NK-92 treated with Interleukin-12 subunit alpha and Interleukin-12 subunit beta, amount 100 ng/mL, for 24 hours (cell line): ENCODE measurements at regions not wholly inside any gene's neighbourhood (a gene's known extent, or its start where the extent isn't known, plus 50 kb on each side); places are given as distances from the start of the nearest gene placed in this dataset.

Experiments
- DNase-seq: peaks from one replicate; lab custom pipeline; 2025; lab: John Stamatoyannopoulos, UW

GRCh38 chr3:107969994-107970819, 120.6 kb downstream of the CD47 start:
- DNase-seq, result no peak

- no peak for DNase-seq
Observed at GRCh38 chr3:107969525-107969924, 121.3 kb downstream of the CD47 start.

- DNase-seq, result no peak
Observed at GRCh38 chr3:107966276-107966675, 124.6 kb downstream of the CD47 start.

DNA sequence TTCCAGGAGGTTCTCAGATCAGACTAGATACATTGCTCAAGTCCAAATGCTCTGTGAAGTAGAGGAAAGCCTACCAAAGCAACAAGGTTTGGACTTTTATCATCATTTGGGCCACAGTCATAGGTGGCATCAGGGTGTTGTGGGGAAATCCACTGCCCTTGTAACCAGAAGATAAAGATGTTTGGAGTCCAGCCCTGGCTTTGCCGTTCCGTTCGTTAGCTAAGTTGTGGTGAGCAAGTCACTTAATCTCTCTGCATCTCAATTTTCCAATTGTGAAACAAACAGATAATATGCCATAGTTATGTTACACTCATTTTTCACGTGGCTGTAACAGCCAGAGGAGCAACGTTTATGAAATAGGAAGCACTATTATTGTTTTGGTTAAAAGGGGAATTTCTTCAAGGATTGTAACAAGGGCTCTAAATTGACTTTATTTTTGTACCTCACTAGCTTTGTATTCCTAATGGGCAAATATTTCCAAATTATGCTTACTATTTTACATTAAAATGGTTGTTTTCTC, 125.6 kb downstream of the CD47 start:
- DNase-seq, result no peak

DNA sequence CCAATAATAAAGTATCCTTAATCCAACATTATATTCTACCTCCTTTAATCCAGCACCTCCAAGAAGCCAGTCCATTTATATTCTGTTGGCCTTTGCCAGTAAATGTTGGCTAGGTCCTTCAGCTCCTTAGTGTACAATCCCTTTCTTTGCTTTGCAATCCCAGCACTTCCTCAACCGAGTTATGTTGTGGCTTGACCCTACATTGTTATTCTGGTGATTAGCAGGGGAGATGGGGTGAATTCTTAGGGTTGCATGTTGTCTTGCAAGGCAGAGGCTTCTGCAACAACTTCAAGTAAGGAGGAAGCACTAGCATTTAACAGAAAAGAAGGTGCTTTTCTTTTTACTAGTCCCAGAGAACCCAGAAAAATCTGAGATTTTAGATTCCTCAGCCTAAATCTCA, 127.2 kb downstream of the CD47 start:
- no peak for DNase-seq

- no peak for DNase-seq
Observed at GRCh38 chr3:107962946-107963345, 127.9 kb downstream of the CD47 start.

GRCh38 chr3:107962037-107962436, 128.8 kb downstream of the CD47 start:
- DNase-seq, result no peak

DNA sequence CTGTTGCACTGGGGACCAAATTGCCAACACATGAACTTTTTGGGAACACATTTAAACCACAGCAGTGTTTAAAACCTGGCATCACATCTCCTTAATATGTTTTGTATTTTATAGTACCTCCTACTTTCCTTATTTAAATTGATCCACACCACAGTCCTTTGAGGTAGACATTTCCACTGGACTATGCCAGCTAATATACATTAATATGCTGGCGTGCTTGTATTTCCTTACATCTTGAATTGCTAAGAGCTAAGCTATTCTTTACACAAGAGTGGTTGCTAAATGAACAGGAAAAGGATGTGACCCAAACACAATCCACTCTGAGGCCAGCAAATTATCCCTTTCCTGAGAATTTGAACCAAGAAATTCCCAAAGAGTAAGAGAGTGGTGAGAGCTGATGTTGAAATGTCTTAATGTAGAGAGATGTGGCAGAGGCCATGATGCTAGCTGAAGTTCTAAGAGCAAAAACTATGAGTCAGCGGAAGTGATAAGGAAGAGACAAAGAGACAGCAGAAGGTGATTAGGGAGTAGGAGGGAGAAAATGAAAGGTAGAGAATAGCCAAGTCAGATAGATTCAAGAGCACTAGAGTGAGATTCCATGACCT, 131.2 kb downstream of the CD47 start:
- DNase-seq, result no peak

DNA sequence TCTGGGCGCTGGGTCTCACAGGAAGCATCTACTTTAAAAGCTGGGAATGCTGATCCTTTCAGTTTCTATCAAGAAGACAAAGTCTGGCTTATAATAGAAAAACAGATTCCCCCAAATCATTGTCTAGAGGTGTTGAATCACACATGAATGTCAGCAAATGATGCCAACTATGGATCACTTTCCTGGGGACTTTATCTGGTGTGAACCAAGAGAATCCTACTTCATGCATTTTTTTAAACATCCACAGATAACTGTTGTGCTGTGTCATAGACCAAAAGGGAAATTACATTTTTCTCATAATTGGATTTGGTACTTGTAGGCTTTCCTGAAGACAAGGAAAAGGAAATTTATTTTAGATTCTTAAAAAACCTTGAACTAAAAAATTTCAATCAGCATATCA, 132.7 kb downstream of the CD47 start:
- no peak for DNase-seq

DNA sequence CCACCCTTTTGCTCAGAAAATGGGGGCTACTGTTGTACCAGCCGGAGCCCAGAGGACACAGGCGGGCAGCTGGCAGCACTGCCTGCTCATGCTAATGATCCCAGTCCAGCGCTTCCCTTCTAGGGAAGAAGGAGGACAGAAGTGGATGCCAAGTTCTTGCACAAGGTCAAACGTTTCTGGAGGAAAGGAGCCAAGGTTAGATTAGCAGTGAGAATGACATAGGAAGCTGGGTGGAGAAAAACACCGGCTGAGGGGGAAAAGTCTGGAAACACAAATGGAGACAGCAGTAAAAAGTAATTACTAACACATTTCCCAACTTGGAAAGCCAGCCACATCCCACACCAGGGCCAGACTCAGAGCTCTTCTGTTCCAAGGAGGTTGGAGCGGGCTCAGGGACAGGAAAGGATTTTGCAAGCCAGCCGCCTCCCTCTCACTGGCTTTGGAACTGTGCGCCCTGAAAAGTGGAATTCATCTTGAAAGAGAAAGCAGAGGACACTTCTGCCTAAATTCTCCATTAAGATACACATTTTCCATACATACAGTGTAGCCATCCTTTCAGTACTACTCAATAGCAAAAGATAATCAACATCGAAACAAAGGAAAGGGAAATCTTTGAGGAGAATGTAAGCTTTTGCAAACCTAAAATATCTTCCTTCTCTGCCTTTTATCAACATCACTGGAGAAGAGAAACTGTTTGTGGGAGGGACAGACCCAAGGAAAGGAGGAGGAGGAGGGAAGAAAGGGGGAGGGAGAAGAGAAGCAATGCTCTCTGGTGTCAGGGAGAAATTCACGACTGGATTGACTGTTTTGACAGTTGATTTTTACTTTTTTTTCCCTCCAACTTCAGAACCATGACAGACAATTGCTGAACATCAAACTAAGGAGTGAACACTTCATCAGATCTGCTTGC, 133.6 kb downstream of the CD47 start:
- no peak for DNase-seq

- DNase-seq, result peak; percentile 2
Observed at GRCh38 chr3:107954845-107955244, 136.0 kb downstream of the CD47 start.

- peak; percentile 37 for DNase-seq
Observed at GRCh38 chr3:107953722-107954121, 137.1 kb downstream of the CD47 start.

- no peak for DNase-seq
Observed at GRCh38 chr3:107951126-107951525, 139.7 kb downstream of the CD47 start.

DNA sequence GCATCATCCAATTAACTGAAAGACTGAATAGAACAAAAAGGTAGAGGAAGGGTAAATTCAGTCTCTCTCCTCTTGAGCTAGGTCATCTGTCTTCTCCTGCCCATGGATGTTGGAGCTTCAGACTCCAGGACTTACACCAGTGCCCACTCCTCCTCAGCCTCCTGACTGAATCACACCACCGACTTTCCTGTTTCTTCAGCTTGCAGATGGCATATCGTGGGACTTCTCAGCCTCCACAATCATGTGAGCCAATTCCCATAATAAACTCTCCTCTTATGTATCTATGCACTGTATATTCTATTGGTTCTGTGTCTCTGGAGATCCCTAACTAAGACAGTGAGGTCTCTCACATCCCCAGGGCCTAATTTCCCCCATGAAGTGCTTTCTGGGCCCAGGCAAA, 140.4 kb downstream of the CD47 start:
- no peak for DNase-seq

DNA sequence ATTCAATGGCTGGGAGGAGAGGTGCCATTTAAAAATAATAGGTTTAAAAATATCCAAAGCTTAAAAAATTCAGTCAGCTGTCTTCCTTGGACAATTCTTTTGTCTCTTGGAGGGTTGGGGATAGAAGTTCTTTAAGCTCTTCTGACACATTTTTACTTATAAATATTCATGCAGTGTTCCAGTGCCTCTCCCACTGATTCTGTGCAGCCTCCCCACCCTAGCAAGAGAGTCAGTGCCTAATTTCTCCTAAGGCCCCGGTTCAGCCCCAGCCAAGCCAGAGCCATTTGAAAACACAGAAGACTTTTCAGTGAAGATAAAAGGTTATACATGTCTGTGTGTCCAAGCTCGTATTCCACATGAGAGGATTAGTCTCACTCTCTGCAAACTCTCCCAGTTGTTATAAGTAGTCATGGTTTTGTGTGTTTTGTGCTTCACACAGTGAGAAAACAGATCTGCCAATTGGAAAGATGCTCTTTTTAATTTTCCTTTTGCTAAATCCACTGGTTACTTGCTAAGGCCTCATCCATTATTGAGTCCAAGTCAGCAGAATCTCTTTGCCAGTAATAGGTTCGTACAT, 141.3 kb downstream of the CD47 start:
- no peak for DNase-seq

DNA sequence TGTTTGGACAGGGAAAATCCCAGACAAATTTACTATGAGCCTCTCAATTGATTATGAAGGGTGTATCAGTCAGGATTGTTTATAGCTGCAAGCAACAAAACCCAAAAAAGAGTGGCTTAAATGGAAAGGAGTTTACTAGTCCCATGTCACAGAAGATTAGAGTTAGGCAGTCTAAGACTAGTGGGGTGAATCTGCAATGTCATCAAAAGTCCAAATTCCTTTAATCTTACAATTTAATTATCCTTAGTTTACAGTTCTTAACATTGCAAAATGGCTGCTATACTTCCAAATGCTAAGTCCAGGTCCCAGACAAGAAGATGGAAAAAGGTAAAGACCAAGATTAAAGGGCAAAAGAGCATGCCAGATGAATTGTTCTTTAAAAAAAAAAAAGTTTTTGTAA, 143.6 kb downstream of the CD47 start:
- no peak for DNase-seq

DNA sequence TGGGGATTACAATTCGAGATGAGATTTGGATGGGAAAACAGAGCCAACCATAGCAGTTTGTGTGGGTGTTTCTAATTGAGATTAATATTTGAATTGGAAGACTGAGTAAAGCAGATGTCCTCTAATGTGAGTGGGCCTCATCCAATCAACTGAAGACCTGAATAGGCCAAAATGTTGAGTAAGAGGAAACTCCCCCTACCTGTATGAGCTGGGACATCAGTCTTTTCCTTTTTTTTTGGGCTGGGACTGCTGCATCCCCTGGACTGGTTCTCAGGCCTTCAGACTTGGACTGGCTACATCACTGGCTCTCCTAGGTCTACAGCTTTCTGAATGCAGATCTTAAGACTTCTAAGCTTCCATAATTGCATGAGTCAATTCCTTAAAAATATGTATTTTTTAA, 144.1 kb downstream of the CD47 start:
- DNase-seq, result no peak

DNA sequence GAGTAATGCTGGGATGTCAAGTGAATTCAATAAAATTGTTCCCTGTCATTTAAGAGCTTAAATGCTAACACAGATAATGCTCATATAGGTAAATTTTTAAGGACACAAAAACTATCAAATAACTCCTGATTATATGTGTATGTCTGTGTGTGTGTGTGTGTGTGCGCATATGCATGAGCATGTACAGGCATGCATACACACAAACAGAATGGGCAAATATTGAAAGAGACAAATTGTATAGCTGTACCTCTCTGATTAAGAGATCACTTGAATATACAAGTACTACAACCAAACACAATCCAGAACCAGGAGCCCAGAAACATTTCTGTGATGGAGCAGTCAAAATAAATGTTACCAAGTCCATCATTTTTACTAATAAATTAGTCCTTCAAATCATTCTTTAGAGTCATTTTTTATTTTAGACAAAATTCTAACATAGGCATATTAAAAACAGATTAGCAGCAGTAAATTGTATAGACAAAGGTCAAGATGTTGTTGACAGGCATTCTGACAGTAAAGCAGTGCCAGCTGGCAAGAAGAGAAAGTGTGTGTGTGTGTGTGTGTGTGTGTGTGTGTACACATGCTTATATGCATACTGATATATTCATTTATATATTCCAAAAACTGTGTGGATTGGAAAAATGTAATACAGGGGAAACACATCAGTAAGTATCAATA, 145.3 kb downstream of the CD47 start:
- no peak for DNase-seq

- DNase-seq, result no peak
Observed at GRCh38 chr3:107943786-107944523, 146.9 kb downstream of the CD47 start.

DNA sequence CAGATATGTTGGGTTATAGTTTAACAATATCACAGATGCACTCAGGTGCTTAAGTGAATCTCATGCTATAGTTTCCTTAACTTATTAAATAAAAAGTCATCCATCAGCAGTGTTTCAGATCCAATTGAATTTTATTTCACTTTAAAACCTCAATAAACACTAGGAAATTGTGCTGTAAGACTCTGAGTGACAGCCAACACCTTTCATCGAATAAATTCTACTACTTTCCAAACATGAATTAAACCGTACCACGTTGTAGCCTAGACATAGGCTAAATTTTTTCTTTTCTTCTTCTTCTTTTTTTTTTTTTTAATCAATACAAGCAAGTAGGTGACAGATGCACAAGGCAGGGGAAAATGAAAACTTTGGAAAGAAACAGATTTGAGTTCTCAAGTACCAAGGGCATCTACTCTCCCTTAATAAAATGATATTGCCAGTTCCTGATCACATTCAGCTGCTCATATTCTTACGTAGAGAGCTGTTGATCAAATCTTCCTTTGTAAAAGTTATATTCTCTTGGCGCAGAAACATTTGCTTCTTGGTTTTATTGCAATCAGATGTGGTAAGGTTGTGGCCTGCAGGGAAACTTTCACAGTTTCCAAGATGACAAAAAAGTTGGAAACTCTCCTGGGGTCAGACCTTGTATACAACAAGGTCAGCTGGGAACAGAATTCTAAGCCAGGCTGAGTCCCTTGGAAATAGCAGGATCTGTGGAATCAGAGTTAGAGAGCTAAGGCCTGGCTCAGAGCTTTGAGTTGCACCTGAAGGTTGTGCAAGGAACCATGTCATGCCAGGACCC, 147.7 kb downstream of the CD47 start:
- no peak for DNase-seq
